OCI-LY3 (cell line): ENCODE measurements at regions not wholly inside any gene's neighbourhood (a gene's known extent, or its start where the extent isn't known, plus 50 kb on each side); places are given as distances from the start of the nearest gene placed in this dataset.

Experiments used
- H2AFZ ChIP-seq: fragments of 200-600, 300-600 bp; shearing (Covaris generic); 2 replicates; pipeline ENCODE4 v1.6.0; 2014; ENCODE audit warnings: antibody characterized with exemption, low read depth, low read length
- H3K27ac ChIP-seq: fragments of 200-600, 300-600 bp; sonication (generic); 2 replicates; pipeline ENCODE4 v1.5.1; 2014; ENCODE audit warnings: mild to moderate bottlenecking, low read length, moderate library complexity, mixed read lengths
- H3K27me3 ChIP-seq: fragments of 200-600, 300-600 bp; sonication (generic); 2 replicates; pipeline ENCODE4 v1.6.1; 2014; ENCODE audit warnings: low read depth, low read length, mixed read lengths
- H3K36me3 ChIP-seq: fragments of 200-600, 300-600 bp; sonication (generic); replicated peaks from 2 replicates; pipeline ENCODE3; 2014; ENCODE audit warnings: low read depth, low read length, mixed read lengths
- H3K4me1 ChIP-seq: fragments of 300-600, 200-600 bp; sonication (generic); 2 replicates; pipeline ENCODE4 v1.6.1; 2014; ENCODE audit warnings: low read length, mixed read lengths
- H3K4me2 ChIP-seq: fragments of 200-600, 300-600 bp; sonication (generic); 2 replicates; pipeline ENCODE4 v1.6.1; 2014; ENCODE audit warnings: low read length, mixed read lengths
- H3K4me3 ChIP-seq: fragments of 300-600, 200-600 bp; sonication (generic); 2 replicates; pipeline ENCODE4 v1.5.1; 2014; ENCODE audit warnings: antibody characterized with exemption, mild to moderate bottlenecking, low read length, moderate library complexity
- H3K79me2 ChIP-seq: fragments of 300-600, 200-600 bp; shearing (Covaris generic); 2 replicates; pipeline ENCODE4 v1.6.1; 2014; ENCODE audit warnings: mild to moderate bottlenecking, low read length, mixed read lengths
- H3K9ac ChIP-seq: fragments of 300-600, 200-600 bp; shearing (Covaris generic); 2 replicates; pipeline ENCODE4 v1.6.0; 2014; ENCODE audit warnings: mild to moderate bottlenecking, low read length, moderate library complexity
- H3K9me3 ChIP-seq: fragments of 200-600, 300-600 bp; shearing (Covaris generic); 2 replicates; pipeline ENCODE4 v1.6.1; 2014; ENCODE audit warnings: low read length, mixed read lengths; ENCODE audit not compliant: insufficient read depth
- H4K20me1 ChIP-seq: fragments of 200-600, 300-600 bp; sonication (generic); 2 replicates; pipeline ENCODE4 v1.6.1; 2016; ENCODE audit warnings: low read length, mixed read lengths; ENCODE audit not compliant: insufficient read depth
- EZH2phosphoT487 ChIP-seq: fragments of 200-600 bp; shearing (Covaris generic); IDR thresholded peaks from 2 replicates; pipeline ENCODE4 v1.6.1; 2018; ENCODE audit warnings: antibody characterized with exemption, mixed run types, low read depth
- TF ChIP-seq, protein P1 (sequence below): fragments of 200-600, 300-600 bp; sonication (generic); IDR thresholded peaks from 2 replicates; pipeline ENCODE4 v1.5.1; 2014; ENCODE audit warnings: antibody characterized with exemption, low read length, low read depth

- Histone ChIP-seq H3K27me3 (peaks cover 15% of the 10 kb centered on the region), H2AFZ (no peak overlapping the region)
- TF ChIP-seq, protein P1, sequence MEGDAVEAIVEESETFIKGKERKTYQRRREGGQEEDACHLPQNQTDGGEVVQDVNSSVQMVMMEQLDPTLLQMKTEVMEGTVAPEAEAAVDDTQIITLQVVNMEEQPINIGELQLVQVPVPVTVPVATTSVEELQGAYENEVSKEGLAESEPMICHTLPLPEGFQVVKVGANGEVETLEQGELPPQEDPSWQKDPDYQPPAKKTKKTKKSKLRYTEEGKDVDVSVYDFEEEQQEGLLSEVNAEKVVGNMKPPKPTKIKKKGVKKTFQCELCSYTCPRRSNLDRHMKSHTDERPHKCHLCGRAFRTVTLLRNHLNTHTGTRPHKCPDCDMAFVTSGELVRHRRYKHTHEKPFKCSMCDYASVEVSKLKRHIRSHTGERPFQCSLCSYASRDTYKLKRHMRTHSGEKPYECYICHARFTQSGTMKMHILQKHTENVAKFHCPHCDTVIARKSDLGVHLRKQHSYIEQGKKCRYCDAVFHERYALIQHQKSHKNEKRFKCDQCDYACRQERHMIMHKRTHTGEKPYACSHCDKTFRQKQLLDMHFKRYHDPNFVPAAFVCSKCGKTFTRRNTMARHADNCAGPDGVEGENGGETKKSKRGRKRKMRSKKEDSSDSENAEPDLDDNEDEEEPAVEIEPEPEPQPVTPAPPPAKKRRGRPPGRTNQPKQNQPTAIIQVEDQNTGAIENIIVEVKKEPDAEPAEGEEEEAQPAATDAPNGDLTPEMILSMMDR, result no peak
- TF ChIP-seq EZH2phosphoT487, result no peak
Observed at GRCh38 chr13:97621025-97621424, 187.1 kb downstream of the RAP2A start.

GRCh38 chr13:97621631-97622030 is 187.7 kb downstream of the RAP2A start:
- Histone ChIP-seq H3K4me3 (no peak overlapping the region), H2AFZ (no peak overlapping the region), H3K4me2 (no peak overlapping the region), H3K27ac (no peak overlapping the region), H3K9ac (no peak overlapping the region), H4K20me1 (no peaks in the 10 kb centered on the region), H3K79me2 (no peaks in the 10 kb centered on the region), H3K4me1 (no peaks in the 10 kb centered on the region), H3K9me3 (no peaks in the 10 kb centered on the region), H3K36me3 (no peaks in the 10 kb centered on the region), H3K27me3 (peaks cover 15% of the 10 kb centered on the region)
- TF ChIP-seq, protein P1, result no peak
- no peak for TF ChIP-seq EZH2phosphoT487

More at GRCh38 chr13:97621025-97621424, 187.1 kb downstream of the RAP2A start:
- no peak overlapping the region for H3K9ac ChIP-seq
- H4K20me1 ChIP-seq, result no peaks in the 10 kb centered on the region
- no peaks in the 10 kb centered on the region for H3K9me3 ChIP-seq
- no peak overlapping the region for H3K4me3 ChIP-seq
- no peak overlapping the region for H3K4me2 ChIP-seq
- no peaks in the 10 kb centered on the region for H3K79me2 ChIP-seq
- no peaks in the 10 kb centered on the region for H3K36me3 ChIP-seq
- H3K27ac ChIP-seq, result no peak overlapping the region
- H3K4me1 ChIP-seq, result no peaks in the 10 kb centered on the region

DNA sequence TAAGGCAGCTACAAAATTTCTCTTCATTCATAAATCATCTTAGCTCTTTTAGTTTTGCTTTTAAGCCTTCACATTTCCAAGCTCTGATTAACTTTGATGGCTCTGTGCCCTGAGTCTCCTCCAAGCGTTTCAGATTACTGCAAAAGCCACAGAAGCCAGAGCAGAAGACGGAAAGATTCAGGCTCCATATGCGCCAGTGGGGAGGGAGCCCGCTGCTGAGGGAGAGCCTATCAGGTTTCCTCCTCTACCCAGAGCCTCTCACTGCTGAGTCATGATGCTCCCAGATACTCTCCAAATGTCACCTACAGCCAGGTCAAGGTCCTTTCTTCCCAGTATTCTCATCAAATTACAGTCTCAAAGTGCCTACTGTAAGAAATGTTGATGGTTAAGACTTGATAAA is 193.6 kb downstream of the RAP2A start:
- H3K4me2 ChIP-seq, result no peak overlapping the region

GRCh38 chr13:97629601-97630272 is 195.8 kb downstream of the RAP2A start:
- no peak overlapping the region for H2AFZ ChIP-seq
- no peak overlapping the region for H3K27ac ChIP-seq
- H3K4me3 ChIP-seq, result no peak overlapping the region
- no peak overlapping the region for H3K4me2 ChIP-seq
- no peaks in the 10 kb centered on the region for H3K4me1 ChIP-seq
- peaks cover 13% of the 10 kb centered on the region for H3K27me3 ChIP-seq
- H3K9ac ChIP-seq, result no peak overlapping the region
- no peaks in the 10 kb centered on the region for H3K79me2 ChIP-seq
- H3K9me3 ChIP-seq, result no peaks in the 10 kb centered on the region
- TF ChIP-seq, protein P1, result no peak
- TF ChIP-seq EZH2phosphoT487, result no peak
- no peaks in the 10 kb centered on the region for H4K20me1 ChIP-seq
- no peaks in the 10 kb centered on the region for H3K36me3 ChIP-seq

More for the DNA sequence above, 193.6 kb downstream of the RAP2A start:
- Histone ChIP-seq H3K27me3 (peaks cover 13% of the 10 kb centered on the region), H3K36me3 (no peaks in the 10 kb centered on the region), H3K4me1 (no peaks in the 10 kb centered on the region), H4K20me1 (no peaks in the 10 kb centered on the region), H3K4me3 (no peak overlapping the region), H3K9ac (no peak overlapping the region), H3K79me2 (no peaks in the 10 kb centered on the region), H3K9me3 (no peaks in the 10 kb centered on the region), H3K27ac (no peak overlapping the region), H2AFZ (no peak overlapping the region)
- TF ChIP-seq, protein P1, result no peak
- no peak for TF ChIP-seq EZH2phosphoT487
